Medulla oblongata (tissue), 1 donor: ENCODE measurements at regions not wholly inside any gene's neighbourhood (a gene's known extent, or its start where the extent isn't known, plus 50 kb on each side); places are given as distances from the start of the nearest gene placed in this dataset.
A peak's percentile ranks its signal among the peaks of the same experiment; 100 is the strongest.

Experiments
- DNase-seq: peaks from one replicate; pipeline ENCODE4 v3.0.0-alpha.2; 2015; ENCODE audit errors: extremely low spot score

- DNase-seq = no peak
These were observed 305.0 kb downstream of the PTEN start for GRCh38 chr10:88168171-88169036.

- DNase-seq = no peak
These were observed 305.6 kb downstream of the PTEN start for GRCh38 chr10:88169037-88169319.

- no peak for DNase-seq
These were observed 307.2 kb downstream of the PTEN start for GRCh38 chr10:88170628-88171027.

GRCh38 chr10:88172159-88172558 lies 308.7 kb downstream of the PTEN start:
- no peak for DNase-seq

GRCh38 chr10:88174391-88174790 lies 311.0 kb downstream of the PTEN start:
- DNase-seq = no peak

- no peak for DNase-seq
These were observed 315.3 kb downstream of the PTEN start for GRCh38 chr10:88178758-88179157.

GRCh38 chr10:88179831-88180230 lies 316.4 kb downstream of the PTEN start:
- no peak for DNase-seq

- no peak for DNase-seq
These were observed 318.6 kb downstream of the PTEN start for GRCh38 chr10:88181902-88182600.

- no peak for DNase-seq
These were observed 319.1 kb downstream of the PTEN start for GRCh38 chr10:88182601-88182930.

GRCh38 chr10:88184543-88185297 lies 321.3 kb downstream of the PTEN start:
- no peak for DNase-seq

GRCh38 chr10:88185830-88186229 lies 322.4 kb downstream of the PTEN start:
- no peak for DNase-seq

GRCh38 chr10:88186335-88186734 lies 322.9 kb downstream of the PTEN start:
- no peak for DNase-seq

- DNase-seq = no peak
These were observed 324.0 kb downstream of the PTEN start for GRCh38 chr10:88187472-88187871.

- DNase-seq = no peak
These were observed 326.7 kb downstream of the PTEN start for GRCh38 chr10:88190123-88190522.

- peak; percentile 37 for DNase-seq
These were observed 327.3 kb downstream of the PTEN start for GRCh38 chr10:88190540-88191235.

GRCh38 chr10:88193018-88193417 lies 329.6 kb downstream of the PTEN start:
- DNase-seq = no peak

- DNase-seq = no peak
These were observed 330.8 kb downstream of the PTEN start for GRCh38 chr10:88194041-88194887.

GRCh38 chr10:88194961-88195367 lies 331.5 kb downstream of the PTEN start:
- DNase-seq = no peak

GRCh38 chr10:88195841-88196240 lies 332.4 kb downstream of the PTEN start:
- no peak for DNase-seq

GRCh38 chr10:88196291-88196690 lies 332.9 kb downstream of the PTEN start:
- DNase-seq = no peak

- no peak for DNase-seq
These were observed 334.6 kb downstream of the PTEN start for GRCh38 chr10:88198023-88198422.
